ENCODE measurements at regions not wholly inside any gene's neighbourhood (a gene's known extent, or its start where the extent isn't known, plus 50 kb on each side); places are given as distances from the start of the nearest gene placed in this dataset.

DNA sequence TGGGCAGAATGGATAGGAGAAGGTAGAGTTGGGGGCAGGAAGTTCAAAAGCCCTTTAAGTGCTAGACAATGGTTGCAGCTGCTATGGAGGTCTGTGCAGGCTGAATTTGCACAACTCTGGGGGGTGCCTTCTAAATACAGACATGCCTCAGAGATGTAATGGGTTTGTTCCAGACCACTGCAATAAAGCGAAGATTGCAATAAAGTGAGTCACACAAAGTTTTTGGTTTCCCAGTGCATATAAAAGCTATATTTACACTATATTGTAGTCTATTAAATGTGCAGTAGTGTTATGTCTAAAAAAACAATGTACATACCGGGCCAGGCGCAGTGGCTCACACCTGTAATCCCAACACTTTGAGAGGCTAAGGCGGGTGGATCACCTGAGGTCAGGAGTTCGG, 60.5 kb upstream of the MYOCD start:
- Histone ChIP-seq H3K36me3 (no peaks in the 10 kb centered on the region), H3K27me3 (no peaks in the 10 kb centered on the region), H3K4me1 (peaks cover 0 to 17% (median 2%) of the 10 kb centered on the region in 4 donors), H3K4me3 (no peak overlapping the region), H3K27ac (no peak overlapping the region), H3K9me3 (no peaks in the 10 kb centered on the region)
- TF ChIP-seq, protein P1, sequence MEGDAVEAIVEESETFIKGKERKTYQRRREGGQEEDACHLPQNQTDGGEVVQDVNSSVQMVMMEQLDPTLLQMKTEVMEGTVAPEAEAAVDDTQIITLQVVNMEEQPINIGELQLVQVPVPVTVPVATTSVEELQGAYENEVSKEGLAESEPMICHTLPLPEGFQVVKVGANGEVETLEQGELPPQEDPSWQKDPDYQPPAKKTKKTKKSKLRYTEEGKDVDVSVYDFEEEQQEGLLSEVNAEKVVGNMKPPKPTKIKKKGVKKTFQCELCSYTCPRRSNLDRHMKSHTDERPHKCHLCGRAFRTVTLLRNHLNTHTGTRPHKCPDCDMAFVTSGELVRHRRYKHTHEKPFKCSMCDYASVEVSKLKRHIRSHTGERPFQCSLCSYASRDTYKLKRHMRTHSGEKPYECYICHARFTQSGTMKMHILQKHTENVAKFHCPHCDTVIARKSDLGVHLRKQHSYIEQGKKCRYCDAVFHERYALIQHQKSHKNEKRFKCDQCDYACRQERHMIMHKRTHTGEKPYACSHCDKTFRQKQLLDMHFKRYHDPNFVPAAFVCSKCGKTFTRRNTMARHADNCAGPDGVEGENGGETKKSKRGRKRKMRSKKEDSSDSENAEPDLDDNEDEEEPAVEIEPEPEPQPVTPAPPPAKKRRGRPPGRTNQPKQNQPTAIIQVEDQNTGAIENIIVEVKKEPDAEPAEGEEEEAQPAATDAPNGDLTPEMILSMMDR (IDR thresholded peaks at IDR 0.05) = no peak
- TF ChIP-seq POLR2A (IDR thresholded peaks at IDR 0.05) (no peak), EP300 (IDR thresholded peaks at IDR 0.05; ENCODE audit: low read depth) (no peak), POLR2AphosphoS5 (IDR thresholded peaks at IDR 0.05) (no peak)
- intact Hi-C loops (cut with DNase I; ENCODE audit: low total_unique reads) (no loop called here), in situ Hi-C loops (cut with MboI; ENCODE audit: low pct_ligation_motif_present in 1 of 4, low pct_unique_long_range_greater_than_20kb in 1 of 4, low sequenced_read_pairs in 3 of 4) (no loop called here)
- WGBS, 2 donors (ENCODE audit: low coverage in 1 of 2) = 60 to 83% methylated on average over 1 to 5 of the region's 5 CpGs
- DNase-seq = no peak

DNA sequence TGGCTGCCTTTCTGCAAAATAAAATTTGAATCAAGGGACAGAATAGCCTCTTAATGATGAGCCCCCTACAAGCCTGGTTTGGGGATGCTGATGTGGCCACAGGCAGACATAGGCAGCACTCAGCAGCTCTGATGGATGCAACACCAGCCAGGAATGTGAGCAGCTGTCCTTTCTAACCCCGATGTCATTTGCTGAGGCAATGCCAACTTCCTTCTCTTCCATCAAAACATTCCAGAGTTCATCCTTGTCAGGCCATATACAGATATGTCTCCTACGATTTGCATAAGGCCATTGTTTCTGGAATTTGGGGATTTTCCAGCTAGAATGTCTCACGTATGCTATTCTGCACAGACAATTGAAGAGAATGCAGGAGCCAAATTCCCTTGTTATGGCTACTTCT, 52.1 kb upstream of the MYOCD start:
- TF ChIP-seq EP300 (IDR thresholded peaks at IDR 0.05; ENCODE audit: low read depth) = no peak
- TF ChIP-seq, protein P1 (IDR thresholded peaks at IDR 0.05) = no peak
- TF ChIP-seq POLR2AphosphoS5 (IDR thresholded peaks at IDR 0.05) = no peak
- no peak for TF ChIP-seq POLR2A (IDR thresholded peaks at IDR 0.05)
- no peak overlapping the region for H3K27ac ChIP-seq
- no peaks in the 10 kb centered on the region for H3K9me3 ChIP-seq
- no peak overlapping the region for H3K4me3 ChIP-seq
- H3K36me3 ChIP-seq = no peaks in the 10 kb centered on the region
- no peak for DNase-seq
- intact Hi-C loops (cut with DNase I; ENCODE audit: low total_unique reads) (no loop called here), in situ Hi-C loops (cut with MboI; ENCODE audit: low pct_ligation_motif_present in 1 of 4, low pct_unique_long_range_greater_than_20kb in 1 of 4, low sequenced_read_pairs in 3 of 4) (no loop called here)
- no peaks in the 10 kb centered on the region for H3K4me1 ChIP-seq
- no peaks in the 10 kb centered on the region for H3K27me3 ChIP-seq
- WGBS, 2 donors (ENCODE audit: low coverage in 1 of 2) = 32 to 39% methylated on average over 3 of the region's 3 CpGs
